GM19455 (cell line): ENCODE measurements at regions not wholly inside any gene's neighbourhood (a gene's known extent, or its start where the extent isn't known, plus 50 kb on each side); places are given as distances from the start of the nearest gene placed in this dataset.
A peak's percentile ranks its signal among the peaks of the same experiment; 100 is the strongest.
"Not testable (repeated sequence)": the region's sequence is repeated elsewhere in the genome, so short reads cannot be mapped to it uniquely, and the experiment has no call there.

ENCODE experiments used
- ATAC-seq: cut with Tn5 transposase; IDR thresholded peaks from one replicate; pipeline ENCODE4 v1.9.1; 2021; ENCODE audit not compliant: unreplicated experiment

- ATAC-seq, result no peak
Observed at GRCh38 chr2:142718576-142719155, 158.8 kb upstream of the KYNU start.

- ATAC-seq, result no peak
Observed at GRCh38 chr2:142716463-142717242, 160.8 kb upstream of the KYNU start.

DNA sequence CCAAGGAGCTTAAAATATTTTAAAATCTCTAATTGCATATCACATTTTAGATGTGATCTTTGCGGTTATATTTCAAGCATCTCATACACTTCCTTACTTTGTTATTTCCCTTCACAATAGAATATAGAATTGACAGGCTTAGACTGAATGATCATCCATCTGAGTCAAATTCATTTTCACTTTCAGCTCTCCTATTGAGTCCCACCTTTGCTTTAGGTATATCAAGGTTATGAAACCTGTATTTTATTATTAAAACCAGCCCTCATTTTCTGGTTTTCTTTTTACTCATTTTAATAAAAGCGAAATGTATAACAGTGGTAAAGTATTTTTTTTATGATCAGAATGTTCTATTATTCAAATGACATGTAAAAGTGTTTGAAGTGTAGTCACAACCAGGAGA is 162.9 kb upstream of the KYNU start:
- ATAC-seq, result peak; percentile 78

- no peak for ATAC-seq
Observed at GRCh38 chr2:142710336-142710735, 167.1 kb upstream of the KYNU start.

DNA sequence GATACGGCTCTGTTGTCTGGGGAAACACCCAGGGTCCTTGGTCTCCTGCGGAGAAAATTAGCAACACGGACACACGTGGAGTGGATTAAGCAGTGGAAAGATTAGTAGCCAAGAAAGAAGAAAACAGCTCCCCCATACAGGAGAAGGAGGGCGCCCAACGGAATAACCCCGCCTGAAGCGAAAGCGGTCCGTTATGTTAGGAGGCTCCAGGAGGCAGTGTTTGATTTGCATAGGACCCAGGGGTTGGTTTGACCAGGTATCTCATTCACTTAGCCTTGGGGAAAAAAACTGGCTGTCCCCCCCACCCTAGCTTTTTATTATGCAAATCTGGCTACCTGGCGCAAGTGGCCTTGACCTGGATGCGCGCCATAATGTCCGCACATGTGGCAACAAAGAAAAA is 170.1 kb upstream of the KYNU start:
- ATAC-seq, result no peak

DNA sequence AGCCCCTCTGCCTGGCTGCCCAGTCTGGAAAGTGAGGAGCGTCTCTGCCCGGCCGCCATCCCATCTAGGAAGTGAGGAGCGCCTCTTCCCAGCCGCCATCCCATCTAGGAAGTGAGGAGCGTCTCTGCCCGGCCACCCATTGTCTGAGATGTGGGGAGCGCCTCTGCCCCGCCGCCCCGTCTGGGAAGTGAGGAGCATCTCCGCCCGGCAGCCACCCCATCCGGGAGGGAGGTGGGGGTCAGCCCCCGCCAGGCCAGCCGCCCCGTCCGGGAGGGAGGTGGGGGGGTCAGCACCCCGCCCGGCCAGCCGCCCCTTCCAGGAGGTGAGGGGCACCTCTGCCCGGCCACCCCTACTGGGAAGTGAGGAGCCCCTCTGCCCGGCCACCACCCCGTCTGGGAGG is 175.1 kb upstream of the KYNU start:
- ATAC-seq, result not testable (repeated sequence)

DNA sequence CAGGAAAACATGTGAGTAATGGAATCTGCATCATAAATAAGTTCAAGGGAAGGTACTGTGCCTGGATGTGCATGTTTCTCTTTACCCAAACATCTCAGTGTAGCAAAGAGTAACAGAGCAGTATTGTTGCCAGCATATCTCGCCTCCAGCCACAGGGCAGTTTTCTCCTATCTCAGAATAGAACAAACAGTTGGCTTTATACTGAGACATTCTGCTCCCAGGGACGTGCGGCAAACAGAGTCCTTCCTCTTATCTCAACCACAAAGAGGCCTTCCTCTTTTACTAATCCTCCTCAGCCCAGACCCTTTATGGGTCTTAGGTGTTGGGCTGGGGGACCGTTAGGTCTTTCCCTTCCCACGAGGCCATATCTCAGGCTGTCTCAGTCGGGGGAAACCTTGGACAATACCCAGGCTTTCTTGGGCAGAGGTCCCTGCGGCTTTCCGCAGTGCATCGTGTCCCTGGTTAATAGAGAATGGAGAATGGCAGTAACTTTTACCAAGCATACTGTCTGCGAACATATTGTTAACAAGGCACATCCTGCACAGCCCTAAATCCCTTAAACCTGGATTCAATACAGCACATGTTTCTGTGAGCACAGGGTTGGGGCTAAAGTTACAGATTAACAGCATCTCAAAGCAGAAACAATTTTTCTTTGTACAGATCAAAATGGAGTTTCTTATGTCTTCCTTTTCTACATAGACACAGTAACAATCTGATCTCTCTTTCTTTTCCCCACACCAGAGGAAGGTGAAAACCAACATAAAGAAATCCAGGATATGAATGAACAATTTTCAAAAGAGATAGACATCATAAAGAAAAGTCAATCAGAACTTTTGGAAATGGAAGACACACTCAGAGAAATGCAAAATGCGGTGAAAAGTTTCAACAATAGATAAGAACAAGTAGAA is 181.9 kb upstream of the KYNU start:
- not testable (repeated sequence) for ATAC-seq

- no peak for ATAC-seq
Observed at GRCh38 chr2:142694282-142694681, 183.2 kb upstream of the KYNU start.

DNA sequence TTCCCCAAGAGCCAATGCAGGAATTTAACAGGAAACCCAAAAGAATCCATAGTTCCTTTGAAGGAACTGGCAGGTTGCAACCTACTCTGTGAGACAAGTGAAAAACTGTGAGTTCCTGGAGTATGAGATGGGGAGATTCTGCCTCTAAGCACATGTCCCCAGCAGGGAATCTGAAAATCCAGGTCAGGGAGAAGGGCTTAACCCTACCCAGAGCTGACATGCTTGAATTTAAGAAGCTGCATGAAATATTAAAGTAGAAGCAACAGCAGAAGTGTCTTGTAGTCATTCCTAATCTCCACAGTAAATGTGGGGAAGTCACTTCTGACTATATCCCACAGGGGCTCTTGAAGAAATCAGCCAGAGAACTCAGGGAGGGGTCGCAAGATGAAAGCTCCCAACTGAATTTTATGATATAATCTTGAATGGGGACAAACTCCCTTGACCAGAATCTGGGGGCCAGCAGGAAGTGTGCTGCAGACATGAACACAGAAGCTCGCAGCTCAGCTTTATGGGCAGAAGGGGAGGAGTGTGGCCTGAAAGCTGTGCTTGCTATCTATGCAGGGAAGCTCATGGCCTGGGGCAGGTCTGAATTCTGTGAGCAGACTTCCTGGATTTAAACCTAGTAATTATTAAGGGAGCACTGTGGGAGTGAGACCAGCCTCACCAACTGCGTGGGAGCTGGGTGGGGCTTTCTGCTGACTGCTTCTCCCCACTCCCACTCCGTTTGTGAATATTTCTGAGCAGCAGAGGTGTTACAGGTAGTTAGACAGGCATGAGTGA is 184.1 kb upstream of the KYNU start:
- no peak for ATAC-seq

DNA sequence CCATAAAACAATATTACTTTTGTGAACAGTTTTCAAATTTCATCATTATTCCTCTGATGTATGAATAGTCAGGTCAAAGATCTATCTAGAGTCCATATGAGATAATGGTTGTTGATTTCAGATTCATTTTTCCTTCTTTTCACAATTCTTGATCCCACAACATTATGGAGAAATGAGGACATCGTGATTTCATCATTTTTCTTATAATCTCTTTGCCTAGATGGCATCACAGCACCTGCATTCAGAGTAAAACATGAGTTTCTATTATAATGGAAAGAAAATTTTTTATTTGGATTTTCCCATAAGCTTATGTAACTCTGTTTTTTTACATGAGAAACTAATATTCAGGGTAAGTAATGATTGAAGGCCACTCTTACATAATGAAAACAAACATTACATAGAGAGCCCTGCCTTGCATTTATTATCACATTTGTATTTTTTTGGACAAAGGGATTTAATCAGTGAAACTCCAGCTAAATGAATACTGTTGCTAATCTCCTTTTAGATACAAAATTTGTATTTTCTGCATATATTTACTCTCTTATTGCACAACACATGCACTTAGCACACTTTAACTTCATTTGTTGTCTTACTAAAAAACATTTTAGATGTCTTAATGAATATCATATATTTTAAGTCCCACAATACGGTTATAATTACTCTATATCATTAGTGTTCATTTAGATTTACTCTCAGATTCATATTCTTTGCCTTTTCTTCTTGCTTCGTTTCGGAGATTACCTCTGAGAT is 188.4 kb upstream of the KYNU start:
- no peak for ATAC-seq

- ATAC-seq, result no peak
Observed at GRCh38 chr2:142687509-142687908, 190.0 kb upstream of the KYNU start.

- no peak for ATAC-seq
Observed at GRCh38 chr2:142687075-142687474, 190.4 kb upstream of the KYNU start.

DNA sequence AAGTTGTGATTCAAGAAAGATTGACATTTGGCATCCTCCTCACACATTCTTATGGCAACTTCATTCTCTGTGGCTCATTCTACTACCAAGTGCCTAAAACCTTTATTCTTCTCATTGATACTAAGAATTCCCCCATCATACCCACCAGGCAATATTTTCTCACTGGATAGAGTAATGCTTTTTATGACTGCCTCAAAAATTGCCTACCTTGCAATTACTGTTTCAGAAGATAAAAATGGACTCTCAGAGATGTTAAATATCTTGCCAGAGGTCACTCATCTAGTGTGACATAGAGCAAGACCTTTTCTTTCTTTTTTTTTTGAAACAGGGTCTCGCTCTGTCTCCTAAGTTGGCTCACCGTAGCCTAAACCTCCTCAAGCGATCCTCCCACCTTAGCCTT is 192.8 kb upstream of the KYNU start:
- ATAC-seq, result no peak

GRCh38 chr2:142682528-142682927 is 194.9 kb upstream of the KYNU start:
- no peak for ATAC-seq

DNA sequence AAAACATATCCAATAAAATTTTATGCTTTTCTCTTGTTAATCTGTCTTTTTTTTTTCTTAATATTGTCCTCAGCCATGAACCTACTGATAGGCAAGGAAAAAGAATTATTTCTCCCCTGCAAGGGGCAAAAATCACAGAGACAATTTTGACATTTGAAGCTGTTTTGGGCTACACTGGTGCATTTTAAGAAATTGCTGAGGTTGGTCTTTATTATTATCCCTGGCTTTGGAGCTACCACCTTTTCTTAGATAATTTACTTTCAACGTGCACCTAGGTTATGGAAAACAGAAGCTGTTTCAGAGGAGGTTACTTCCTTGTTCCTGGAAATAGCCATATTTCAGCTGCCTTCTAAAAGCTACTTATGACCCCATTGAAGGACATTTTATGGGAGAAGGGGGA is 195.5 kb upstream of the KYNU start:
- no peak for ATAC-seq

- no peak for ATAC-seq
Observed at GRCh38 chr2:142678164-142678563, 199.3 kb upstream of the KYNU start.

- no peak for ATAC-seq
Observed at GRCh38 chr2:142675398-142675797, 202.1 kb upstream of the KYNU start.

DNA sequence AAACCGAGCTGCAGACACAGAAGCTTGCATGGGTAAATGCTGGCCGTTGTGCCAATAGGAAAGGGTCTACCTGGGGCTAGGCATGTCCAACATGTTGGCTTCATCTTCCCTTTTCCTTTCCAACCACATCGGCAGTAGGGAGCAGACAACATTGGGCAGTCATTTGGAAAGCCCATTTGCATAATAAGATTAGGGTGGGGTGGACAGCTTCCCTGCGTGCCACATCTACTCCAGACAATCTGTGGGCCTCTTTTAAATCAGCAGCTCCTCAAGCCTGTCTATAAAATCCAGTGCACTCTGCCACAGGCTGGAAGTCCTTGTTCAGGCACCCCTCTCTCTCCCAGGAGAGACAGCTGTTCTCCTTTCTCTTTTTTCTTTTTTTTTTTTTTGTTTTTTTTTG is 203.6 kb upstream of the KYNU start:
- no peak for ATAC-seq

DNA sequence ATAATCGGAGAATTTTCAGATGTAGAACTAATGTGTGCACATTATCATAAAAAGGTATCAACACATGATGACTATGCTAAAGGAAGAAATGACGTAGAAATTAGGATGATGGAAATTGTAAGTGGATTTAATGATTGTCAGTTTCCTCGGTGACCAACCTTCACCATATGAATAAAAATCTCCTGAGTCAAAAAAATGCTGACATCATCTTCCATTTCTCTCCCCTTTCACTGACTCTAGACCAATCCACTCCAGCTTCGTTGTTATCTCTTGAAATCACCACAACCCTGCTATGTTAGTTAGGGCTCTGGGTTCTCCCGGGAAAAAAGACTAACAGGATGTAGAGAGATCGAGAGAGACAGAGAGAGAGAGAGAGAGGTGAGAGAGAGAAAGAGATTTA is 204.8 kb upstream of the KYNU start:
- no peak for ATAC-seq

DNA sequence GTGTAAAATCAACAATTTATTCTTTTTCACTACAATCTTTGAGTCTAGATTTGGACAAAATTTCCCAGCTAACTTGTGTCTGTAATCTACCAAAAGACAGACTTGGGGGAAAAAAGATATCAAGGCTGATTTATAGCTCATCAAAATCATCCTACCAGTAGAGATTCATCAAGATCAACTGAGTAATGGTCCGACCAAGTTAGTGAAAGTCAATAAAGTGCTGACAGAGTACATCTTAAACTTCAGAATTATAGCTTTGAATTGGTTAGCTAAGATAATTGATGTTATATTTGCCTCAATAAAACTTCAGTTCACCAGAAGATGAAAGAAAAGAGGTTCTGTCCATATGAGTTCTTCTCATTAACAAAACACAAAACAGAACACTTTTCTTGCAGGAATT is 207.1 kb upstream of the KYNU start:
- ATAC-seq, result no peak
